ENCODE measurements at regions not wholly inside any gene's neighbourhood (a gene's known extent, or its start where the extent isn't known, plus 50 kb on each side); places are given as distances from the start of the nearest gene placed in this dataset.
A peak's percentile ranks its signal among the peaks of the same experiment; 100 is the strongest.
"Not testable (repeated sequence)": the region's sequence is repeated elsewhere in the genome, so short reads cannot be mapped to it uniquely, and the experiment has no call there.

GRCh38 chr5:13108265-13108664 lies 836.2 kb downstream of the DNAH5 start:
- POLR2A ChIA-PET, result no interaction called here
- Mint-ChIP-seq H3K36me3 (no peaks in the 10 kb centered on the region), H3K27ac (no peak overlapping the region), H3K27me3 (no peaks in the 10 kb centered on the region), H3K4me3 (no peak overlapping the region), H3K4me1 (no peaks in the 10 kb centered on the region), H3K9me3 (peaks cover 0 to 19% (median 0%) of the 10 kb centered on the region in 5 donors)
- H3K4me3 ChIP-seq (ENCODE audit: low read length), result no peak overlapping the region
- no peaks in the 10 kb centered on the region for H3K4me1 ChIP-seq (ENCODE audit: insufficient read depth, low read length)
- DNase-seq, result no peak
- H3K36me3 ChIP-seq (ENCODE audit: insufficient read depth, low read length), result no peaks in the 10 kb centered on the region
- H3K27me3 ChIP-seq (ENCODE audit: insufficient read depth, low read length, poor library complexity, severe bottlenecking), result no peaks in the 10 kb centered on the region
- CTCF ChIA-PET, result no interaction called here
- no peak overlapping the region for H3K27ac ChIP-seq (ENCODE audit: low read depth, low read length)
- H3K9me3 ChIP-seq (ENCODE audit: low read length), result no peaks in the 10 kb centered on the region

- H3K9me3 ChIP-seq (ENCODE audit: low read length), result no peaks in the 10 kb centered on the region
- Mint-ChIP-seq H3K36me3 (no peaks in the 10 kb centered on the region), H3K4me3 (no peak overlapping the region), H3K27ac (no peak overlapping the region), H3K4me1 (no peaks in the 10 kb centered on the region), H3K27me3 (no peaks in the 10 kb centered on the region), H3K9me3 (peaks cover 0 to 18% (median 0%) of the 10 kb centered on the region in 5 donors)
- no peaks in the 10 kb centered on the region for H3K4me1 ChIP-seq (ENCODE audit: insufficient read depth, low read length)
- ChIA-PET CTCF (no interaction called here), POLR2A (no interaction called here)
- no peak overlapping the region for H3K4me3 ChIP-seq (ENCODE audit: low read length)
- DNase-seq, result no peak
- H3K27me3 ChIP-seq (ENCODE audit: insufficient read depth, low read length, poor library complexity, severe bottlenecking), result no peaks in the 10 kb centered on the region
- no peak overlapping the region for H3K27ac ChIP-seq (ENCODE audit: low read depth, low read length)
- H3K36me3 ChIP-seq (ENCODE audit: insufficient read depth, low read length), result no peaks in the 10 kb centered on the region
Measured at GRCh38 chr5:13107537-13107936, 837.0 kb downstream of the DNAH5 start.

GRCh38 chr5:13081116-13081515 lies 863.4 kb downstream of the DNAH5 start:
- Mint-ChIP-seq H3K4me1 (no peaks in the 10 kb centered on the region), H3K36me3 (no peaks in the 10 kb centered on the region), H3K27ac (no peak overlapping the region), H3K27me3 (no peaks in the 10 kb centered on the region), H3K9me3 (peaks cover 0 to 18% (median under 1%) of the 10 kb centered on the region in 5 donors), H3K4me3 (no peak overlapping the region)
- H3K27ac ChIP-seq (ENCODE audit: low read depth, low read length), result no peak overlapping the region
- CTCF ChIA-PET, result no interaction called here
- H3K4me1 ChIP-seq (ENCODE audit: insufficient read depth, low read length), result no peaks in the 10 kb centered on the region
- no peak for DNase-seq
- no peaks in the 10 kb centered on the region for H3K27me3 ChIP-seq (ENCODE audit: insufficient read depth, low read length, poor library complexity, severe bottlenecking)
- H3K4me3 ChIP-seq (ENCODE audit: low read length), result no peak overlapping the region
- POLR2A ChIA-PET, result no interaction called here
- no peaks in the 10 kb centered on the region for H3K9me3 ChIP-seq (ENCODE audit: low read length)
- H3K36me3 ChIP-seq (ENCODE audit: insufficient read depth, low read length), result no peaks in the 10 kb centered on the region

- H3K27me3 ChIP-seq (ENCODE audit: insufficient read depth, low read length, poor library complexity, severe bottlenecking); H3K9me3 ChIP-seq (ENCODE audit: low read length); H3K36me3 ChIP-seq (ENCODE audit: insufficient read depth, low read length); H3K27ac ChIP-seq (ENCODE audit: low read depth, low read length); H3K36me3 Mint-ChIP-seq; H3K4me3 Mint-ChIP-seq; H3K4me3 ChIP-seq (ENCODE audit: low read length); H3K27me3 Mint-ChIP-seq; H3K4me1 ChIP-seq (ENCODE audit: insufficient read depth, low read length); H3K4me1 Mint-ChIP-seq; POLR2A ChIA-PET; H3K27ac Mint-ChIP-seq; CTCF ChIA-PET; DNase-seq: not testable (repeated sequence)
- peaks cover 11 to 37% (median 29%) of the 10 kb centered on the region in 5 donors for H3K9me3 Mint-ChIP-seq
Measured at GRCh38 chr5:13072936-13073335, 871.6 kb downstream of the DNAH5 start.

GRCh38 chr5:13063088-13063487 lies 881.4 kb downstream of the DNAH5 start:
- ChIA-PET POLR2A (no interaction called here), CTCF (no interaction called here)
- H3K27me3 ChIP-seq (ENCODE audit: insufficient read depth, low read length, poor library complexity, severe bottlenecking), result no peaks in the 10 kb centered on the region
- Mint-ChIP-seq H3K27me3 (no peaks in the 10 kb centered on the region), H3K27ac (no peak overlapping the region), H3K4me1 (no peaks in the 10 kb centered on the region), H3K36me3 (no peaks in the 10 kb centered on the region), H3K9me3 (peaks cover 2 to 38% (median 4%) of the 10 kb centered on the region in 5 donors), H3K4me3 (no peak overlapping the region)
- H3K36me3 ChIP-seq (ENCODE audit: insufficient read depth, low read length), result no peaks in the 10 kb centered on the region
- no peaks in the 10 kb centered on the region for H3K4me1 ChIP-seq (ENCODE audit: insufficient read depth, low read length)
- DNase-seq, result no peak
- no peak overlapping the region for H3K4me3 ChIP-seq (ENCODE audit: low read length)
- H3K9me3 ChIP-seq (ENCODE audit: low read length), result no peaks in the 10 kb centered on the region
- H3K27ac ChIP-seq (ENCODE audit: low read depth, low read length), result no peak overlapping the region

GRCh38 chr5:13045897-13046551 lies 898.5 kb downstream of the DNAH5 start:
- no peak overlapping the region for H3K4me3 Mint-ChIP-seq
- POLR2A ChIA-PET, result no interaction called here

GRCh38 chr5:13034061-13034460 lies 910.4 kb downstream of the DNAH5 start:
- H3K4me1 Mint-ChIP-seq, result no peaks in the 10 kb centered on the region
- no peak overlapping the region for H3K4me3 Mint-ChIP-seq
- no peak overlapping the region for H3K27ac Mint-ChIP-seq
- H3K9me3 Mint-ChIP-seq, result peaks cover 0 to 26% (median 3%) of the 10 kb centered on the region in 5 donors
- H3K4me1 ChIP-seq (ENCODE audit: insufficient read depth, low read length), result no peaks in the 10 kb centered on the region
- no peaks in the 10 kb centered on the region for H3K9me3 ChIP-seq (ENCODE audit: low read length)
- CTCF ChIA-PET, result no interaction called here
- H3K27me3 ChIP-seq (ENCODE audit: insufficient read depth, low read length, poor library complexity, severe bottlenecking), result no peaks in the 10 kb centered on the region
- no peak overlapping the region for H3K4me3 ChIP-seq (ENCODE audit: low read length)
- H3K27ac ChIP-seq (ENCODE audit: low read depth, low read length), result no peak overlapping the region
- POLR2A ChIA-PET, result no interaction called here
- H3K36me3 ChIP-seq (ENCODE audit: insufficient read depth, low read length), result no peaks in the 10 kb centered on the region
- H3K36me3 Mint-ChIP-seq, result no peaks in the 10 kb centered on the region
- H3K27me3 Mint-ChIP-seq, result no peaks in the 10 kb centered on the region
- no peak for DNase-seq

More at GRCh38 chr5:13045897-13046551, 898.5 kb downstream of the DNAH5 start:
- no peaks in the 10 kb centered on the region for H3K27me3 Mint-ChIP-seq
- H3K4me3 ChIP-seq (ENCODE audit: low read length), result no peak overlapping the region
- DNase-seq, result no peak
- H3K36me3 Mint-ChIP-seq, result peaks cover 0 to 1% (median 0%) of the 10 kb centered on the region in 3 donors
- peaks cover 6 to 38% (median 15%) of the 10 kb centered on the region in 5 donors for H3K9me3 Mint-ChIP-seq
- H3K27me3 ChIP-seq (ENCODE audit: insufficient read depth, low read length, poor library complexity, severe bottlenecking), result no peaks in the 10 kb centered on the region
- peak overlapping the region in 1 of 8 donors; percentile 24 for H3K27ac Mint-ChIP-seq
- no peaks in the 10 kb centered on the region for H3K36me3 ChIP-seq (ENCODE audit: insufficient read depth, low read length)
- H3K27ac ChIP-seq (ENCODE audit: low read depth, low read length), result no peak overlapping the region
- peaks cover 0 to 10% (median 0%) of the 10 kb centered on the region in 3 donors for H3K4me1 Mint-ChIP-seq
- CTCF ChIA-PET, result no interaction called here
- no peaks in the 10 kb centered on the region for H3K4me1 ChIP-seq (ENCODE audit: insufficient read depth, low read length)
- H3K9me3 ChIP-seq (ENCODE audit: low read length), result no peaks in the 10 kb centered on the region

- Mint-ChIP-seq H3K27me3 (no peaks in the 10 kb centered on the region), H3K27ac (no peak overlapping the region), H3K36me3 (no peaks in the 10 kb centered on the region), H3K4me1 (no peaks in the 10 kb centered on the region), H3K4me3 (no peak overlapping the region), H3K9me3 (peaks cover 3 to 31% (median 7%) of the 10 kb centered on the region in 5 donors)
- ChIA-PET POLR2A (no interaction called here), CTCF (no interaction called here)
- Histone ChIP-seq H3K27me3 (ENCODE audit: insufficient read depth, low read length, poor library complexity, severe bottlenecking) (no peaks in the 10 kb centered on the region), H3K9me3 (ENCODE audit: low read length) (no peaks in the 10 kb centered on the region), H3K36me3 (ENCODE audit: insufficient read depth, low read length) (no peaks in the 10 kb centered on the region), H3K4me1 (ENCODE audit: insufficient read depth, low read length) (no peaks in the 10 kb centered on the region), H3K27ac (ENCODE audit: low read depth, low read length) (no peak overlapping the region), H3K4me3 (ENCODE audit: low read length) (no peak overlapping the region)
- no peak for DNase-seq
Measured at GRCh38 chr5:13029211-13029610, 915.3 kb downstream of the DNAH5 start.

- Histone ChIP-seq H3K36me3 (ENCODE audit: insufficient read depth, low read length) (no peaks in the 10 kb centered on the region), H3K4me3 (ENCODE audit: low read length) (no peak overlapping the region), H3K4me1 (ENCODE audit: insufficient read depth, low read length) (no peaks in the 10 kb centered on the region), H3K27ac (ENCODE audit: low read depth, low read length) (no peak overlapping the region), H3K27me3 (ENCODE audit: insufficient read depth, low read length, poor library complexity, severe bottlenecking) (no peaks in the 10 kb centered on the region), H3K9me3 (ENCODE audit: low read length) (no peaks in the 10 kb centered on the region)
- CTCF ChIA-PET, result no interaction called here
- H3K9me3 Mint-ChIP-seq, result peaks cover 3 to 26% (median 7%) of the 10 kb centered on the region in 5 donors
- no peaks in the 10 kb centered on the region for H3K4me1 Mint-ChIP-seq
- H3K36me3 Mint-ChIP-seq, result no peaks in the 10 kb centered on the region
- H3K4me3 Mint-ChIP-seq, result no peak overlapping the region
- POLR2A ChIA-PET, result no interaction called here
- DNase-seq, result no peak
- H3K27ac Mint-ChIP-seq, result no peak overlapping the region
- no peaks in the 10 kb centered on the region for H3K27me3 Mint-ChIP-seq
Measured at GRCh38 chr5:13027874-13028273, 916.6 kb downstream of the DNAH5 start.
